ENCODE measurements at regions not wholly inside any gene's neighbourhood (a gene's known extent, or its start where the extent isn't known, plus 50 kb on each side); places are given as distances from the start of the nearest gene placed in this dataset.

DNA sequence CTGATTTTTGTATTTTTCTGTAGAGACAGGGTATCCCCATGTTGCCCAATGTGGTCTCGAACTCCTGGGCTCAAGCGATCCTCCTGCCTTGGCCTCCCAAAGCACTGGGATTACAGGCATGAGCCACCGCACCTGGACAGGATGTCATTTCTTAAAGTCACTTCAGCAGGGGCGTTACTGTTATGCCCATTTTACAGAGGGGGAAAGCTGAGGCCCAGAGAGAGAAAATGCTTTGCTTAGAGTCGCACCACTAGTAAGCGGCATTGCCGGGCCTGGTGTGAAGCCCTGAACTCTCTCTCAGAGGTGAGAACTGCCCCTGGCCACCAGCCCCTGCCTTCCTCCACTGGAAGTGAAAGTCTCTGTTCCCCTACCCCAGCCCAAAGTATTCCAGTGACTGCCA, 207.0 kb downstream of the PHETA1 start:
- TF ChIP-seq RAD21 (IDR thresholded peaks at IDR 0.05; ENCODE audit: low read depth) (no peak), POLR2AphosphoS5 (IDR thresholded peaks at IDR 0.05; ENCODE audit: low read depth, low read length) (no peak), EZH2 (IDR thresholded peaks at IDR 0.05) (no peak), POLR2A (IDR thresholded peaks at IDR 0.05; ENCODE audit: borderline replicate concordance, extremely low read depth, insufficient read depth, insufficient read length) (no peak), CEBPB (IDR thresholded peaks at IDR 0.05; ENCODE audit: low read depth) (no peak), EZH2phosphoT487 (IDR thresholded peaks at IDR 0.05; ENCODE audit: borderline replicate concordance) (no peak), YY1 (IDR thresholded peaks at IDR 0.05; ENCODE audit: extremely low read depth, insufficient replicate concordance, low read depth, low read length) (no peak)
- TF ChIP-seq, protein P1, sequence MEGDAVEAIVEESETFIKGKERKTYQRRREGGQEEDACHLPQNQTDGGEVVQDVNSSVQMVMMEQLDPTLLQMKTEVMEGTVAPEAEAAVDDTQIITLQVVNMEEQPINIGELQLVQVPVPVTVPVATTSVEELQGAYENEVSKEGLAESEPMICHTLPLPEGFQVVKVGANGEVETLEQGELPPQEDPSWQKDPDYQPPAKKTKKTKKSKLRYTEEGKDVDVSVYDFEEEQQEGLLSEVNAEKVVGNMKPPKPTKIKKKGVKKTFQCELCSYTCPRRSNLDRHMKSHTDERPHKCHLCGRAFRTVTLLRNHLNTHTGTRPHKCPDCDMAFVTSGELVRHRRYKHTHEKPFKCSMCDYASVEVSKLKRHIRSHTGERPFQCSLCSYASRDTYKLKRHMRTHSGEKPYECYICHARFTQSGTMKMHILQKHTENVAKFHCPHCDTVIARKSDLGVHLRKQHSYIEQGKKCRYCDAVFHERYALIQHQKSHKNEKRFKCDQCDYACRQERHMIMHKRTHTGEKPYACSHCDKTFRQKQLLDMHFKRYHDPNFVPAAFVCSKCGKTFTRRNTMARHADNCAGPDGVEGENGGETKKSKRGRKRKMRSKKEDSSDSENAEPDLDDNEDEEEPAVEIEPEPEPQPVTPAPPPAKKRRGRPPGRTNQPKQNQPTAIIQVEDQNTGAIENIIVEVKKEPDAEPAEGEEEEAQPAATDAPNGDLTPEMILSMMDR (IDR thresholded peaks at IDR 0.05 in 2 of 3, conservative IDR thresholded peaks at IDR 0.05 in 1 of 3; ENCODE audit: borderline replicate concordance in 1 of 3, insufficient read depth in 1 of 3, low read depth in 2 of 3, low read length in 2 of 3) = no peak
